Esophagus muscularis mucosa (tissue), 4 donors: ENCODE measurements at regions not wholly inside any gene's neighbourhood (a gene's known extent, or its start where the extent isn't known, plus 50 kb on each side); places are given as distances from the start of the nearest gene placed in this dataset.

ENCODE experiments used
- CTCF ChIP-seq, 3 experiments: fragments of 200-600 bp in 2 of 3; fragments of 450-650 bp in 1 of 3; sonication (generic) in 2 of 3; IDR thresholded peaks; one replicate each; pipeline ENCODE4 v1.5.1; 2017 to 2019; ENCODE audit warnings: antibody characterized with exemption in 3 of 3, mild to moderate bottlenecking in 2 of 3, moderate library complexity in 1 of 3
- EP300 ChIP-seq: sonication (generic); formaldehyde crosslinking; IDR thresholded peaks from one replicate; pipeline ENCODE4 v1.6.1; 2017; ENCODE audit warnings: antibody characterized with exemption
- POLR2A ChIP-seq: fragments of 450-650 bp; IDR thresholded peaks from one replicate; pipeline ENCODE4 v1.6.1; 2017; ENCODE audit warnings: antibody characterized with exemption, moderate library complexity, mild to moderate bottlenecking, low read depth
- POLR2AphosphoS5 ChIP-seq, 2 donors: sonication (generic); formaldehyde crosslinking; IDR thresholded peaks; one replicate each; pipeline ENCODE4 v1.6.1; 2017; ENCODE audit warnings: antibody characterized with exemption in 2 of 2

- TF ChIP-seq CTCF (IDR thresholded peaks at IDR 0.05) = no peak
- TF ChIP-seq POLR2A = no peak
- TF ChIP-seq EP300 = no peak
- no peak for TF ChIP-seq POLR2AphosphoS5 (IDR thresholded peaks at IDR 0.05)
Observed at GRCh38 chr2:23204685-23205242, 180.2 kb upstream of the KLHL29 start.
